AG04449 (cell line): ENCODE measurements at regions not wholly inside any gene's neighbourhood (a gene's known extent, or its start where the extent isn't known, plus 50 kb on each side); places are given as distances from the start of the nearest gene placed in this dataset.

Source experiments
- CTCF ChIA-PET: fragments of 350-600 bp; formaldehyde crosslinking; extraction: SDS; loops from one replicate; lab custom pipeline; 2021; ENCODE audit warnings: antibody characterized with exemption; lab: Yijun Ruan, JAX
- POLR2A ChIA-PET: fragments of 400-600, 350-600 bp; formaldehyde crosslinking; extraction: SDS; loops from one replicate; lab custom pipeline; 2020; ENCODE audit warnings: antibody characterized with exemption, inconsistent platforms; lab: Yijun Ruan, JAX
- DNase-seq: peaks from one replicate; pipeline ENCODE4 v3.0.0-alpha.2; 2010; ENCODE audit warnings: low read depth, low spot score
- H3K4me3 ChIP-seq: 2 replicates; pipeline ENCODE4 v1.5.1; 2011; ENCODE audit warnings: low read depth, mild to moderate bottlenecking, control low read depth, low read length
- CTCF ChIP-seq: IDR thresholded peaks from one replicate; pipeline ENCODE4 v1.5.1; 2011; ENCODE audit warnings: mild to moderate bottlenecking, moderate library complexity, low read length, control low read depth, inconsistent platforms; ENCODE audit not compliant: insufficient read depth; ENCODE audit errors: missing control alignments

GRCh38 chr15:53212785-53213184 lies 422.6 kb upstream of the ONECUT1 start:
- ChIA-PET POLR2A (no interaction called here), CTCF (no interaction called here)
- no peak for TF ChIP-seq CTCF

GRCh38 chr15:53210653-53211052 lies 420.5 kb upstream of the ONECUT1 start:
- CTCF ChIA-PET = no interaction called here
- DNase-seq = no peak
- TF ChIP-seq CTCF = no peak
- POLR2A ChIA-PET = no interaction called here
- H3K4me3 ChIP-seq = no peak overlapping the region

More at GRCh38 chr15:53212785-53213184, 422.6 kb upstream of the ONECUT1 start:
- H3K4me3 ChIP-seq = no peak overlapping the region
- DNase-seq = no peak

- no peak overlapping the region for H3K4me3 ChIP-seq
- no peak for DNase-seq
- no peak for TF ChIP-seq CTCF
- ChIA-PET POLR2A (no interaction called here), CTCF (interaction anchor here (1.4 kb wide), 1 partner anchor 12 kb away, joined by 3 read pairs; no protein-coding TSS in a partner anchor)
Observed at GRCh38 chr15:53209396-53210042, 419.4 kb upstream of the ONECUT1 start.

GRCh38 chr15:53208751-53209150 lies 418.6 kb upstream of the ONECUT1 start:
- TF ChIP-seq CTCF = no peak
- no peak overlapping the region for H3K4me3 ChIP-seq
- POLR2A ChIA-PET = no interaction called here
- CTCF ChIA-PET = interaction anchor here (1.4 kb wide), 1 partner anchor 12 kb away, joined by 3 read pairs; no protein-coding TSS in a partner anchor
- DNase-seq = no peak

GRCh38 chr15:53203454-53203853 lies 413.3 kb upstream of the ONECUT1 start:
- ChIA-PET CTCF (no interaction called here), POLR2A (no interaction called here)
- H3K4me3 ChIP-seq = no peak overlapping the region
- DNase-seq = no peak
- TF ChIP-seq CTCF = no peak

- H3K4me3 ChIP-seq = no peak overlapping the region
- no peak for TF ChIP-seq CTCF
- DNase-seq = no peak
- ChIA-PET POLR2A (no interaction called here), CTCF (no interaction called here)
Observed at GRCh38 chr15:53202876-53203275, 412.7 kb upstream of the ONECUT1 start.
